IMR-90 (cell line): ENCODE measurements at regions not wholly inside any gene's neighbourhood (a gene's known extent, or its start where the extent isn't known, plus 50 kb on each side); places are given as distances from the start of the nearest gene placed in this dataset.

ENCODE experiments used
- ATAC-seq: fragments of 200-7000 bp; cut with Tn5 transposase; 2 replicates; pipeline ENCODE4 v1.9.1; 2020; ENCODE audit warnings: low read depth, mild to moderate bottlenecking, moderate library complexity
- BruUV-seq: library from RNA; stranded (reverse); fragments of 400-500 nt; replicated peaks from 2 replicates; lab custom pipeline; 2021; lab: Mats Ljungman, UMichigan
- CTCF ChIA-PET: fragments of 300-600 bp; formaldehyde crosslinking; extraction: SDS; loops from one replicate; lab custom pipeline; 2021; ENCODE audit warnings: antibody characterized with exemption; lab: Yijun Ruan, JAX
- POLR2A ChIA-PET: fragments of 300-600 bp; sonication (Branson Sonifier 250); formaldehyde crosslinking; loops from one replicate; lab custom pipeline; 2022; ENCODE audit warnings: antibody characterized with exemption; ENCODE audit not compliant: unreplicated experiment; lab: Charles Lee
- DNase-seq: peaks from one replicate; pipeline ENCODE4 v3.0.0; 2013
- H2AFZ ChIP-seq: replicated peaks from 2 replicates; pipeline ENCODE3; 2013; ENCODE audit warnings: low read length, mild to moderate bottlenecking; ENCODE audit not compliant: poor library complexity
- H2AK5ac ChIP-seq: 2 replicates; pipeline ENCODE4 v1.6.1; 2013; ENCODE audit warnings: low read depth, low read length, inconsistent platforms
- H2AK9ac ChIP-seq: replicated peaks from 2 replicates; pipeline ENCODE3; 2013; ENCODE audit warnings: mild to moderate bottlenecking, low read depth, low read length, moderate library complexity; ENCODE audit not compliant: poor library complexity
- H2BK120ac ChIP-seq: 2 replicates; pipeline ENCODE4 v1.6.1; 2013; ENCODE audit warnings: low read depth, low read length, inconsistent platforms
- H2BK15ac ChIP-seq: 3 replicates; pipeline ENCODE4 v1.6.1; 2013; ENCODE audit warnings: low read depth, low read length, inconsistent platforms
- H2BK20ac ChIP-seq: 2 replicates; pipeline ENCODE4 v1.6.1; 2013; ENCODE audit warnings: low read depth, mild to moderate bottlenecking, inconsistent platforms, low read length, moderate library complexity
- H2BK5ac ChIP-seq: 2 replicates; pipeline ENCODE4 v1.6.1; 2013; ENCODE audit warnings: mild to moderate bottlenecking, low read depth, low read length, inconsistent platforms; ENCODE audit not compliant: poor library complexity, severe bottlenecking
- H3K14ac ChIP-seq: replicated peaks from 2 replicates; pipeline ENCODE4 v1.6.1; 2013; ENCODE audit warnings: low read depth, low read length, inconsistent platforms
- H3K18ac ChIP-seq: 2 replicates; pipeline ENCODE4 v1.6.1; 2013; ENCODE audit warnings: low read depth, low read length, control low read depth
- H3K23ac ChIP-seq: 2 replicates; pipeline ENCODE4 v1.6.1; 2013; ENCODE audit warnings: low read depth, low read length, inconsistent platforms
- H3K27ac ChIP-seq: 2 replicates; pipeline ENCODE4 v1.5.1; 2013; ENCODE audit warnings: mild to moderate bottlenecking, control low read depth, low read length; ENCODE audit not compliant: insufficient read depth
- H3K27me3 ChIP-seq: 2 replicates; pipeline ENCODE4 v1.6.1; 2013; ENCODE audit warnings: low read length; ENCODE audit not compliant: control insufficient read depth, insufficient read depth
- H3K36me3 ChIP-seq: 2 replicates; pipeline ENCODE4 v1.6.1; 2013; ENCODE audit warnings: low read length, mixed read lengths; ENCODE audit not compliant: control insufficient read depth, insufficient read depth
- H3K4ac ChIP-seq: 2 replicates; pipeline ENCODE4 v1.6.1; 2013; ENCODE audit warnings: low read depth, low read length, inconsistent platforms
- H3K4me1 ChIP-seq: 2 replicates; pipeline ENCODE4 v1.6.1; 2013; ENCODE audit warnings: low read length, mixed read lengths; ENCODE audit not compliant: control insufficient read depth, insufficient read depth
- H3K4me2 ChIP-seq: 2 replicates; pipeline ENCODE4 v1.6.1; 2013; ENCODE audit warnings: low read depth, mild to moderate bottlenecking, control low read depth, low read length, moderate library complexity
- H3K4me3 ChIP-seq: 2 replicates; pipeline ENCODE4 v1.5.1; 2013; ENCODE audit warnings: low read depth, mild to moderate bottlenecking, control low read depth, low read length, moderate library complexity; ENCODE audit not compliant: insufficient read depth
- H3K56ac ChIP-seq: 2 replicates; pipeline ENCODE4 v1.6.1; 2013; ENCODE audit warnings: low read length, inconsistent platforms; ENCODE audit not compliant: insufficient read depth; ENCODE audit errors: extremely low read depth
- H3K79me1 ChIP-seq, 2 experiments: 2 replicates each; pipeline ENCODE4 v1.6.1; 2013; ENCODE audit warnings: low read length in 2 of 2, inconsistent platforms in 1 of 2, low read depth in 1 of 2
- H3K9ac ChIP-seq: 2 replicates; pipeline ENCODE4 v1.6.1; 2013; ENCODE audit warnings: low read depth, low read length, control low read depth
- H3K9me1 ChIP-seq: 2 replicates; pipeline ENCODE4 v1.6.1; 2013; ENCODE audit warnings: low read length, inconsistent platforms; ENCODE audit not compliant: insufficient read depth
- H3K9me3 ChIP-seq: 2 replicates; pipeline ENCODE4 v1.6.1; 2013; ENCODE audit warnings: low read length; ENCODE audit not compliant: control insufficient read depth, insufficient read depth
- H4K20me1 ChIP-seq: 2 replicates; pipeline ENCODE4 v1.6.1; 2013; ENCODE audit warnings: low read length, inconsistent platforms; ENCODE audit not compliant: insufficient read depth
- H4K5ac ChIP-seq: 2 replicates; pipeline ENCODE4 v1.6.1; 2013; ENCODE audit warnings: mild to moderate bottlenecking, low read depth, low read length, control low read depth
- H4K8ac ChIP-seq, 2 experiments: 2 replicates each; pipeline ENCODE4 v1.6.1; 2013; ENCODE audit warnings: low read depth in 2 of 2, low read length in 2 of 2, control low read depth in 1 of 2, inconsistent platforms in 1 of 2
- H4K91ac ChIP-seq: 2 replicates; pipeline ENCODE4 v1.6.1; 2013; ENCODE audit warnings: low read depth, low read length, inconsistent platforms; ENCODE audit not compliant: insufficient read depth
- BHLHE40 ChIP-seq: fragments of 150-350 bp; IDR thresholded peaks from 2 replicates; pipeline ENCODE4 v1.6.1; 2016; ENCODE audit warnings: mild to moderate bottlenecking, low read depth, low read length
- CEBPB ChIP-seq: IDR thresholded peaks from 2 replicates; pipeline ENCODE4 v1.6.1; 2012; ENCODE audit warnings: low read depth, low read length, improper control_type of control experiment
- CHD1 ChIP-seq: IDR thresholded peaks from 2 replicates; pipeline ENCODE4 v1.6.1; 2012; ENCODE audit warnings: low read depth, low read length, improper control_type of control experiment
- RFX5 ChIP-seq: IDR thresholded peaks from 2 replicates; pipeline ENCODE4 v1.8.0; 2012; ENCODE audit warnings: low read depth, mild to moderate bottlenecking, low read length, moderate library complexity
- USF2 ChIP-seq: fragments of 150-350 bp; IDR thresholded peaks from 2 replicates; pipeline ENCODE4 v1.6.1; 2017; ENCODE audit warnings: mild to moderate bottlenecking, antibody characterized with exemption, low read length, low read depth
- WGBS, 2 experiments: methylation state at CpG; one replicate each; pipeline versions ENCODE4 v1.1.5 to v1.1.7; 2013; ENCODE audit warnings: missing lambda C conversion rate in 2 of 2; ENCODE audit not compliant: insufficient read length in 1 of 2; ENCODE audit errors: extremely low coverage in 2 of 2; 5-methylcytosine and 5-hydroxymethylcytosine counted together
- dilution Hi-C: fragments of 300-500 bp; cut with HindIII; formaldehyde crosslinking; loops from one replicate; pipeline ENCODE4 v1.14.3; 2018; ENCODE audit warnings: low sequenced_read_pairs; ENCODE audit not compliant: unreplicated experiment
- in situ Hi-C: fragments of 300-500 bp; cut with MboI; formaldehyde crosslinking; loops from 3 replicates; pipeline ENCODE4 v1.14.3; 2019; ENCODE audit warnings: low sequenced_read_pairs, inconsistent platforms, mixed read lengths
- intact Hi-C: fragments of 100-400 bp; cut with micrococcal nuclease; formaldehyde crosslinking; loops from 2 replicates; pipeline ENCODE4 v1.10.0; 2022

GRCh38 chr2:239514754-239515530 lies 114.1 kb upstream of the HDAC4 start:
- Histone ChIP-seq H3K4me1 (no peaks in the 10 kb centered on the region), H3K27me3 (no peaks in the 10 kb centered on the region), H3K14ac (no peak overlapping the region), H3K9me1 (no peaks in the 10 kb centered on the region), H3K18ac (no peak overlapping the region), H4K8ac (no peak overlapping the region), H3K9ac (no peak overlapping the region), H4K20me1 (no peaks in the 10 kb centered on the region), H2BK120ac (no peak overlapping the region), H3K9me3 (peaks cover 22% of the 10 kb centered on the region), H2BK15ac (no peak overlapping the region), H4K5ac (no peak overlapping the region), H2BK5ac (no peak overlapping the region), H3K4me3 (no peak overlapping the region), H3K36me3 (no peaks in the 10 kb centered on the region), H3K27ac (no peak overlapping the region), H3K23ac (no peak overlapping the region), H2AK5ac (no peak overlapping the region), H4K91ac (no peak overlapping the region), H2AFZ (no peak overlapping the region), H3K4ac (no peak overlapping the region), H3K56ac (no peak overlapping the region), H2BK20ac (no peak overlapping the region), H3K79me1 (no peaks in the 10 kb centered on the region), H2AK9ac (no peak overlapping the region), H3K4me2 (no peak overlapping the region)
- no peak for ATAC-seq
- TF ChIP-seq BHLHE40: no peak
- TF ChIP-seq CEBPB: no peak
- no peak for TF ChIP-seq RFX5
- TF ChIP-seq USF2: no peak
- TF ChIP-seq CHD1: no peak
- intact Hi-C loops (no loop called here), dilution Hi-C loops (no loop called here), in situ Hi-C loops (no loop called here)
- CTCF ChIA-PET: no interaction called here
- 59% methylated on average over 11 of the region's 24 CpGs; no CpG with 5 or more reads in 1 of the 2 experiments for WGBS, 2 experiments
- no TSS peak for BruUV-seq
- no peak for DNase-seq
- POLR2A ChIA-PET: no interaction called here
